PFSK-1 (cell line): ENCODE measurements at regions not wholly inside any gene's neighbourhood (a gene's known extent, or its start where the extent isn't known, plus 50 kb on each side); places are given as distances from the start of the nearest gene placed in this dataset.

ENCODE experiments used
- POLR2AphosphoS5 ChIP-seq: IDR thresholded peaks from 2 replicates; pipeline ENCODE4 v1.6.1; 2012; ENCODE audit warnings: low read depth, mild to moderate bottlenecking, control low read depth, low read length, moderate library complexity
- SIN3A ChIP-seq: IDR thresholded peaks from 2 replicates; pipeline ENCODE4 v1.6.1; 2012; ENCODE audit warnings: mild to moderate bottlenecking, low read length, moderate library complexity, borderline replicate concordance; ENCODE audit not compliant: insufficient read depth

DNA sequence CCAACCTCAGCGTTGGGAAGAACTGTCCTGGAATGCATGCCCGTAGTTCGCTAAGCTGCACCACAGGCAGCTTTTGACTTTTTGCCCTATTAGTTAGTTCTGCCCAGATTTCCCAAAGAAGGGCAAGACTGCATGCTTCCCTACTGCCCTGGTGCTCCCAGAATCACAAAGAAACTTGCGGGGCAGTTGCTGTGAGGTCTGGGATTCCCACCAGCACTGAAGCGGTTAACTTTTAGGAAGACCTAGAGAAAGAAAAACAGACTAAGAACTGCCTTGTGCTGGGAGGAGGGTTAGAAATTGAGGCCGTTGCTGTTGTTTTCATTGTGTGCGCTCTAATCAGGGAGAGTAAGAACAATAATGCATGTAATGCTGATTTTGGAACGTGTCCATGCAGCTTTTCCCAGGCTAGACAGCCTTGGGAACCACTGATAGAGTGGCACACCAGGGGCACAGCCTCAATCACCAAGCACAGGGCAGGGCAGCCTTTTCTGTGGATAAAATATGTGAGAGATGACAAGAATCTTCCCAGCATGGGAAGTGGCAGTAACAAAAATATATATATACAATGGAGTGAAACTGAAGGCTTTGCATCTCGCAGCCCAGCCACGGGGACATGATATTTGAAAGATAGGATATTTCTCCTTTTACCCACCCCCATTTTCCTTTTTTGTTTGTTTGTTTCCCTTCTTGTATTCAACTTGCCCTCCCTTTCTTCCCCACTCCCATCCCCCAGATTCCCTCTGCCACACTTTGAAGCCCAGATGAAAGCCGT, 137.7 kb upstream of the HEY2 start:
- TF ChIP-seq POLR2AphosphoS5 (no peak), SIN3A (no peak; the same call in 1 of the 2 replicates)
